Astrocyte (in vitro differentiated cells and primary cell): ENCODE measurements at regions not wholly inside any gene's neighbourhood (a gene's known extent, or its start where the extent isn't known, plus 50 kb on each side); places are given as distances from the start of the nearest gene placed in this dataset.
"Not testable (repeated sequence)": the region's sequence is repeated elsewhere in the genome, so short reads cannot be mapped to it uniquely, and the experiment has no call there.

ENCODE experiments used
- CTCF ChIP-seq: IDR thresholded peaks from 2 replicates; pipeline ENCODE4 v1.5.1; 2011; ENCODE audit warnings: low read depth, mild to moderate bottlenecking, inconsistent platforms, low read length, moderate library complexity; ENCODE audit not compliant: insufficient read depth
- EZH2 ChIP-seq: IDR thresholded peaks from 2 replicates; pipeline ENCODE4 v1.6.1; 2012; ENCODE audit warnings: mild to moderate bottlenecking, low read length, inconsistent platforms; ENCODE audit not compliant: insufficient read depth

- not testable (repeated sequence) for TF ChIP-seq CTCF, EZH2
Measured at GRCh38 chr21:6130734-6131133, 4390.6 kb upstream of the TPTE start.
